ENCODE measurements at regions not wholly inside any gene's neighbourhood (a gene's known extent, or its start where the extent isn't known, plus 50 kb on each side); places are given as distances from the start of the nearest gene placed in this dataset.
A peak's percentile ranks its signal among the peaks of the same experiment; 100 is the strongest.

DNA sequence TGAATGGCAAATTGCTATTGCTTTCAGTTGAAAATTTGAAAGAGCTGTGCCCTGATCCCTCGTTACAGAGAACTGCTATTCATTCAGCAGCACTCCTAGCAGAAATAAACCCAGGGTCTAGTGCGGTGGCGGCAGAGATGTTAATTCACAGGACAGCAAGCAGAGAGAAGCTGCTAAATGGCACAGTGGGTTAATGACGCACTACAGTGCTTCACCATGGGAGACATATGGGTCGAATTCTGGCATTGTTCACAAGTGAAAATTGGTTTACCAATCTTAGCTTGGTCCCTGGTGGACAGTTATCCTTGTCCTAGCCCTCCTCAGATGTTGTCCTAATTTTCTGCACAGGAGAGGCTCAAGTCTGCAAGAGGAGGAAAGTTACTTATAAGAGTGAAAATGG, 807.4 kb downstream of the TLE1 start:
- Histone ChIP-seq H3K9me3 (ENCODE audit: low read depth) (no peaks in the 10 kb centered on the region), H3K4me3 (no peak overlapping the region), H3K4me2 (peak overlapping the region; percentile 44), H3K36me3 (no peaks in the 10 kb centered on the region), H3K9ac (no peak overlapping the region), H2AFZ (replicated peaks) (peak overlapping the region; percentile 26), H3K27me3 (no peaks in the 10 kb centered on the region), H3F3A (ENCODE audit: low read depth) (peaks cover 8% of the 10 kb centered on the region), H4K20me1 (ENCODE audit: low read depth) (no peaks in the 10 kb centered on the region), H3K27ac (no peak overlapping the region), H3K4me1 (peaks cover 18% of the 10 kb centered on the region), H3K79me2 (ENCODE audit: low read depth) (no peaks in the 10 kb centered on the region)
- TF ChIP-seq EZH2 (IDR thresholded peaks at IDR 0.05) (no peak), EZH2phosphoT487 (IDR thresholded peaks at IDR 0.05) (no peak)
- TF ChIP-seq, protein P1, sequence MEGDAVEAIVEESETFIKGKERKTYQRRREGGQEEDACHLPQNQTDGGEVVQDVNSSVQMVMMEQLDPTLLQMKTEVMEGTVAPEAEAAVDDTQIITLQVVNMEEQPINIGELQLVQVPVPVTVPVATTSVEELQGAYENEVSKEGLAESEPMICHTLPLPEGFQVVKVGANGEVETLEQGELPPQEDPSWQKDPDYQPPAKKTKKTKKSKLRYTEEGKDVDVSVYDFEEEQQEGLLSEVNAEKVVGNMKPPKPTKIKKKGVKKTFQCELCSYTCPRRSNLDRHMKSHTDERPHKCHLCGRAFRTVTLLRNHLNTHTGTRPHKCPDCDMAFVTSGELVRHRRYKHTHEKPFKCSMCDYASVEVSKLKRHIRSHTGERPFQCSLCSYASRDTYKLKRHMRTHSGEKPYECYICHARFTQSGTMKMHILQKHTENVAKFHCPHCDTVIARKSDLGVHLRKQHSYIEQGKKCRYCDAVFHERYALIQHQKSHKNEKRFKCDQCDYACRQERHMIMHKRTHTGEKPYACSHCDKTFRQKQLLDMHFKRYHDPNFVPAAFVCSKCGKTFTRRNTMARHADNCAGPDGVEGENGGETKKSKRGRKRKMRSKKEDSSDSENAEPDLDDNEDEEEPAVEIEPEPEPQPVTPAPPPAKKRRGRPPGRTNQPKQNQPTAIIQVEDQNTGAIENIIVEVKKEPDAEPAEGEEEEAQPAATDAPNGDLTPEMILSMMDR (IDR thresholded peaks at IDR 0.05): no peak
- Mint-ChIP-seq H3K9me3 (peaks cover 6% of the 10 kb centered on the region), H3K4me3 (peak overlapping the region; percentile 47), H3K27me3 (ENCODE audit: insufficient read depth, low read depth) (peaks cover 2% of the 10 kb centered on the region), H3K36me3 (peaks cover 1% of the 10 kb centered on the region), H3K4me1 (peaks cover 21% of the 10 kb centered on the region), H3K27ac (peak overlapping the region; percentile 64)
- peak; percentile 59 for DNase-seq (ENCODE audit: low spot score)

DNA sequence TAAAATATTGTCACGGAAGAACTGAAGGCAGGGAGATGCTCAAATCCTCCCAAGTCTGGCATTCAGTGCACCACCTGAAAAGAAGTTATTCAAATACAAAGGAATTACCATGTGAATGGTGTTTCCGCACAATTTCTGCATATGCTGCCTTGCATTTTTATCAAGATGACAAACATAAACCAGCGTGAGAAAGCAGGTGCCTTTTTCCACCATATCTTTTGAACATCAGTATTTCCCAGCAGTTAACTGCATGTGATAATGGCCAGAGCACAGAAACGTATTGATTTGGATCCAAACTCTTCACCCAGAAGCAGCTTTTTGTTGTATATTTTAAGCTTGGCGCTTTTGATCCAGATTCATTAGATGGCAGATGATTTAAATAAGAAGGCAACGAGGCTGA, 808.0 kb downstream of the TLE1 start:
- no peaks in the 10 kb centered on the region for H3K36me3 ChIP-seq
- no peak overlapping the region for H3K27ac ChIP-seq
- H3K27me3 ChIP-seq: no peaks in the 10 kb centered on the region
- no peaks in the 10 kb centered on the region for H4K20me1 ChIP-seq (ENCODE audit: low read depth)
- peaks cover 8% of the 10 kb centered on the region for H3F3A ChIP-seq (ENCODE audit: low read depth)
- H3K4me3 ChIP-seq: no peak overlapping the region
- no peak for DNase-seq (ENCODE audit: low spot score)
- no peaks in the 10 kb centered on the region for H3K9me3 ChIP-seq (ENCODE audit: low read depth)
- peak overlapping the region; percentile 13 for H3K27ac Mint-ChIP-seq
- H3K4me3 Mint-ChIP-seq: no peak overlapping the region
- peaks cover 18% of the 10 kb centered on the region for H3K4me1 ChIP-seq
- H2AFZ ChIP-seq (replicated peaks): peak overlapping the region; percentile 26
- no peak overlapping the region for H3K9ac ChIP-seq
- TF ChIP-seq EZH2 (IDR thresholded peaks at IDR 0.05) (no peak), EZH2phosphoT487 (IDR thresholded peaks at IDR 0.05) (no peak)
- TF ChIP-seq, protein P1 (IDR thresholded peaks at IDR 0.05): no peak
- H3K9me3 Mint-ChIP-seq: peaks cover 9% of the 10 kb centered on the region
- H3K27me3 Mint-ChIP-seq (ENCODE audit: insufficient read depth, low read depth): peaks cover 2% of the 10 kb centered on the region
- peaks cover 21% of the 10 kb centered on the region for H3K4me1 Mint-ChIP-seq
- H3K36me3 Mint-ChIP-seq: peaks cover 1% of the 10 kb centered on the region
- H3K79me2 ChIP-seq (ENCODE audit: low read depth): no peaks in the 10 kb centered on the region
- H3K4me2 ChIP-seq: peak overlapping the region; percentile 44

DNA sequence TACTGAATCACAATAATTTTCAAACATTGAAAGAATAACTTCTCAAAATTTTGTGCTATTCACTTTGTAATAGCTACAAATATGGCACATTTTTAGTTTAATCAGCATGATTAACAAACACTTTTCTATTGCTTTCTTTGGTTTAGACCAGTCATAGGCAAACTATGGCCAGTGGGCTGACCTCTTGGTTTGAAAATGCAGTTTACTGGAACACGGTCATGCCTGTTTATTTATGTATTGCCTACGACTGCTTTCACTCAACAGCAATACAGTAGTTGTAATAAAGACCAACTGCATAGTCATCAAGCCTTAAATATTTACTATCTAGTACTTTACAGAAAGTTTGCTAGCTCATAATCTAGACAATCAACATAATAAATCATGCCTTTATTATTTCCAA, 810.8 kb downstream of the TLE1 start:
- no peak overlapping the region for H3K27ac Mint-ChIP-seq
- TF ChIP-seq EZH2phosphoT487 (IDR thresholded peaks at IDR 0.05) (no peak), EZH2 (IDR thresholded peaks at IDR 0.05) (no peak)
- TF ChIP-seq, protein P1 (IDR thresholded peaks at IDR 0.05): no peak
- H3K4me1 Mint-ChIP-seq: peaks cover 17% of the 10 kb centered on the region
- peaks cover 2% of the 10 kb centered on the region for H3K27me3 Mint-ChIP-seq (ENCODE audit: insufficient read depth, low read depth)
- H3K4me3 ChIP-seq: no peak overlapping the region
- no peaks in the 10 kb centered on the region for H3K79me2 ChIP-seq (ENCODE audit: low read depth)
- H3K27me3 ChIP-seq: no peaks in the 10 kb centered on the region
- no peak overlapping the region for H3K4me3 Mint-ChIP-seq
- no peak overlapping the region for H3K4me2 ChIP-seq
- H3K36me3 Mint-ChIP-seq: peaks cover 3% of the 10 kb centered on the region
- H4K20me1 ChIP-seq (ENCODE audit: low read depth): no peaks in the 10 kb centered on the region
- H3K9me3 Mint-ChIP-seq: peaks cover 8% of the 10 kb centered on the region
- peaks cover 8% of the 10 kb centered on the region for H3F3A ChIP-seq (ENCODE audit: low read depth)
- no peak overlapping the region for H2AFZ ChIP-seq (replicated peaks)
- H3K36me3 ChIP-seq: no peaks in the 10 kb centered on the region
- H3K9ac ChIP-seq: no peak overlapping the region
- H3K27ac ChIP-seq: no peak overlapping the region
- H3K4me1 ChIP-seq: peaks cover 18% of the 10 kb centered on the region
- no peaks in the 10 kb centered on the region for H3K9me3 ChIP-seq (ENCODE audit: low read depth)
- no peak for DNase-seq (ENCODE audit: low spot score)

Data from neural progenitor cell (in vitro differentiated cells).